Tibial nerve (tissue), 4 donors: ENCODE measurements at regions not wholly inside any gene's neighbourhood (a gene's known extent, or its start where the extent isn't known, plus 50 kb on each side); places are given as distances from the start of the nearest gene placed in this dataset.

Experiments
- DNase-seq, 2 donors: peaks; one replicate each; pipeline ENCODE4 v3.0.0-alpha.2; 2019; ENCODE audit warnings: low spot score in 2 of 2
- H3K27ac ChIP-seq, 4 donors: fragments of 200-600 bp; sonication (generic) in 3 of 4; one replicate each; pipeline ENCODE4 v1.5.1; 2017 to 2019; ENCODE audit warnings: mild to moderate bottlenecking in 1 of 4
- H3K27me3 ChIP-seq, 2 donors: fragments of 200-600 bp; sonication (generic) in 1 of 2; one replicate each; pipeline versions ENCODE4 v1.5.1 to v1.6.0; 2017 to 2019
- H3K36me3 ChIP-seq, 3 donors: fragments of 200-600 bp; sonication (generic); one replicate each; pipeline ENCODE4 v1.5.1; 2018 to 2019
- H3K4me1 ChIP-seq, 4 donors: fragments of 200-600 bp; sonication (generic) in 3 of 4; one replicate each; pipeline ENCODE4 v1.5.1; 2017 to 2019
- H3K4me3 ChIP-seq, 4 donors: fragments of 200-600 bp; sonication (generic) in 3 of 4; one replicate each; pipeline ENCODE4 v1.5.1; 2017 to 2019; ENCODE audit warnings: mild to moderate bottlenecking in 1 of 4, moderate library complexity in 1 of 4
- H3K9me3 ChIP-seq, 4 donors: fragments of 200-600 bp; sonication (generic) in 3 of 4; one replicate each; pipeline ENCODE4 v1.5.1; 2017 to 2019
- EP300 ChIP-seq, 2 donors: sonication (generic); formaldehyde crosslinking; IDR thresholded peaks; one replicate each; pipeline ENCODE4 v1.6.1; 2017; ENCODE audit warnings: antibody characterized with exemption in 2 of 2, mild to moderate bottlenecking in 1 of 2
- POLR2A ChIP-seq, 2 donors: fragments of 450-650 bp; IDR thresholded peaks; one replicate each; pipeline ENCODE4 v1.6.1; 2017; ENCODE audit warnings: antibody characterized with exemption in 2 of 2, mild to moderate bottlenecking in 2 of 2, moderate library complexity in 2 of 2
- WGBS, 2 donors: methylation state at CpG; one replicate each; pipeline ENCODE4 v1.1.5; 2018; 5-methylcytosine and 5-hydroxymethylcytosine counted together
- TF ChIP-seq, protein P1 (sequence below), 5 experiments: fragments of 200-600 bp in 3 of 5; fragments of 450-650 bp in 2 of 5; sonication (generic) in 3 of 5; IDR thresholded peaks; one replicate each; pipeline ENCODE4 v1.5.1; 2016 to 2019; ENCODE audit warnings: antibody characterized with exemption in 5 of 5, mild to moderate bottlenecking in 3 of 5, moderate library complexity in 2 of 5

- H3K27me3 ChIP-seq, result no peaks in the 10 kb centered on the region
- H3K36me3 ChIP-seq, result no peaks in the 10 kb centered on the region
- no peaks in the 10 kb centered on the region for H3K9me3 ChIP-seq
- H3K4me3 ChIP-seq, result no peak overlapping the region
- WGBS, 2 donors, result 78 to 85% methylated on average over 3 of the region's 3 CpGs
- DNase-seq, result no peak
- no peaks in the 10 kb centered on the region for H3K4me1 ChIP-seq
- H3K27ac ChIP-seq, result no peak overlapping the region
- TF ChIP-seq, protein P1, sequence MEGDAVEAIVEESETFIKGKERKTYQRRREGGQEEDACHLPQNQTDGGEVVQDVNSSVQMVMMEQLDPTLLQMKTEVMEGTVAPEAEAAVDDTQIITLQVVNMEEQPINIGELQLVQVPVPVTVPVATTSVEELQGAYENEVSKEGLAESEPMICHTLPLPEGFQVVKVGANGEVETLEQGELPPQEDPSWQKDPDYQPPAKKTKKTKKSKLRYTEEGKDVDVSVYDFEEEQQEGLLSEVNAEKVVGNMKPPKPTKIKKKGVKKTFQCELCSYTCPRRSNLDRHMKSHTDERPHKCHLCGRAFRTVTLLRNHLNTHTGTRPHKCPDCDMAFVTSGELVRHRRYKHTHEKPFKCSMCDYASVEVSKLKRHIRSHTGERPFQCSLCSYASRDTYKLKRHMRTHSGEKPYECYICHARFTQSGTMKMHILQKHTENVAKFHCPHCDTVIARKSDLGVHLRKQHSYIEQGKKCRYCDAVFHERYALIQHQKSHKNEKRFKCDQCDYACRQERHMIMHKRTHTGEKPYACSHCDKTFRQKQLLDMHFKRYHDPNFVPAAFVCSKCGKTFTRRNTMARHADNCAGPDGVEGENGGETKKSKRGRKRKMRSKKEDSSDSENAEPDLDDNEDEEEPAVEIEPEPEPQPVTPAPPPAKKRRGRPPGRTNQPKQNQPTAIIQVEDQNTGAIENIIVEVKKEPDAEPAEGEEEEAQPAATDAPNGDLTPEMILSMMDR (IDR thresholded peaks at IDR 0.05), result no peak
- TF ChIP-seq POLR2A (IDR thresholded peaks at IDR 0.05) (no peak), EP300 (IDR thresholded peaks at IDR 0.05) (no peak)
Observed at GRCh38 chr2:40540026-40540425, 88.1 kb upstream of the SLC8A1 start.

DNA sequence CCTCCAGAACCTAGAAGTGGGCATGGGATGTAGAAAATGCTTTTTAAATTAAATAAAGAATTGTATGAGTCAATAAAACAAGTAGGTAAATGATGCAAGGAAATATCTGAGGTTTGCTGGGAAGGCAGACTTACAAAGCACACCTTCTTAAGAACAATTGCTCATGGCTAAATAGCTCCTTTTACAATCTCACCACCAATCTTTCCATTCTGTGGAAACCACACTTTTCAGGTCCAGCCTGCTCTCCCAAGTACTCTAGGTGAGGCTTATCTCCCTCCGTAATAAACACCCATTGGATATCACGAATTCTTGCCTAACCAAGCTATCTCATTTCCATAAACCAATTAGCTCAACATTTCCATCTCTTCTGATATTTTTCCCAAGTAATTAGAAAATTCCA is 91.5 kb upstream of the SLC8A1 start:
- Histone ChIP-seq H3K27me3 (no peaks in the 10 kb centered on the region), H3K4me3 (no peak overlapping the region), H3K36me3 (no peaks in the 10 kb centered on the region), H3K4me1 (no peaks in the 10 kb centered on the region), H3K27ac (no peak overlapping the region), H3K9me3 (no peaks in the 10 kb centered on the region)
- TF ChIP-seq, protein P1 (IDR thresholded peaks at IDR 0.05), result no peak
- TF ChIP-seq EP300 (IDR thresholded peaks at IDR 0.05) (no peak), POLR2A (IDR thresholded peaks at IDR 0.05) (no peak)
- 90 to 97% methylated on average over 2 of the region's 2 CpGs for WGBS, 2 donors
- no peak for DNase-seq

- H3K9me3 ChIP-seq, result no peaks in the 10 kb centered on the region
- no peak overlapping the region for H3K4me3 ChIP-seq
- no peak overlapping the region for H3K27ac ChIP-seq
- H3K36me3 ChIP-seq, result no peaks in the 10 kb centered on the region
- TF ChIP-seq, protein P1 (IDR thresholded peaks at IDR 0.05), result no peak
- no peak for TF ChIP-seq EP300 (IDR thresholded peaks at IDR 0.05)
- no peak for TF ChIP-seq POLR2A (IDR thresholded peaks at IDR 0.05)
- 68 to 84% methylated on average over 3 of the region's 3 CpGs for WGBS, 2 donors
- H3K4me1 ChIP-seq, result no peaks in the 10 kb centered on the region
- H3K27me3 ChIP-seq, result no peaks in the 10 kb centered on the region
- DNase-seq, result no peak
Observed at GRCh38 chr2:40544072-40544471, 92.2 kb upstream of the SLC8A1 start.

DNA sequence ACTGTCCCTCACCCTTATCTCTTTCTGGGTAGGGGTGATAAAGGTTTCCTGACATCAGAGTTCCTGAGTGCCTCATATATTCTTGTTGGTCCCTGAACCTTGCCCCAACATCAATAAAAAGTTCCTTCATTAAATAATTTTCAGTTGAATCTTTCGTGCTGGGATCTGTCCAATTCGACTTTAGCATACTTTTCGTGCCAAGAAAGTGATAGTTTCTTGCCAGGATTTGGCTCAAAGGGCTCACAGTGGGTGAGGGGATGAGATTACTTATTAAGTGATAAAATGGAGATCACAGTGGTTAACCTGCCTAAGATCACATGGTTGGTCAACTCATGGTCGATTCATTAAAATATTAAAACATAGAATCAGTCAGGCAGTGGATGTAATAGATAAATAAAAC is 93.8 kb upstream of the SLC8A1 start:
- 78 to 83% methylated on average over 4 of the region's 4 CpGs for WGBS, 2 donors
- H3K36me3 ChIP-seq, result no peaks in the 10 kb centered on the region
- TF ChIP-seq, protein P1 (IDR thresholded peaks at IDR 0.05), result no peak
- H3K9me3 ChIP-seq, result no peaks in the 10 kb centered on the region
- H3K4me3 ChIP-seq, result no peak overlapping the region
- DNase-seq, result no peak
- H3K27me3 ChIP-seq, result no peaks in the 10 kb centered on the region
- no peaks in the 10 kb centered on the region for H3K4me1 ChIP-seq
- H3K27ac ChIP-seq, result no peak overlapping the region

DNA sequence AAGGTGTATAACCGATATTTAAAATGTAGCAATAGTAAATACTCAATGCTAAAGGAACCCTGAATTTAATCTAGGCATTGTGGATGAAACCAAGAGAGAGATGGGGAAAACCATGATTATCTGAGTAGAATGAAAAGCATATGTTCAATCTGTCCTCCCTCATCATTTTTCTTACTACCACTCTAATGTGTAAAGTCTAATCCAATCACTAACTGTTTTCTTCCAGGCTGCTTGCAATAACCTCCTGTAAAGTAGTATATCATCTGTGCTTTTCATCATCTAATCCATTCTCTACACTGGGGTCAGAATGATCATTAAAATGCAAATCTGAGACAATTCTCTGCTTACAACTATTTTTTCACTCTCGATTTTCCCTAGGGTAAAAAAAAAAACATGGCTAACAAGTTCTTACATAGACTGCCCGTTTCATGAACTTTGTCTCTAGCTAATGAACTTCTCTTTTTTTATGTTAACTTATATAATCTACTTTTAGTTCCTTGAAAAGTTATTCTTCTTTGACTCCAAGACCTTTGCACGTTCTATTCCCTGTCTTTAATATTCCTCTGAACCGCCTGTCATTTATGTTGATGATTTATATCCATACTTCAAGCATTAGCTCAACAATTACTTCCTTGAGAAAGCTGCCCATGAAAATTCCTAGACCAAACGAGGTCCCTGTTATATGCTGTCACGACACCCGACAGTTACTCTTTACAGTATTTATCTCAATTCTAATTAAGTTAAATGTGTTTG is 94.7 kb upstream of the SLC8A1 start:
- no peak overlapping the region for H3K4me3 ChIP-seq
- H3K9me3 ChIP-seq, result no peaks in the 10 kb centered on the region
- H3K27me3 ChIP-seq, result no peaks in the 10 kb centered on the region
- H3K36me3 ChIP-seq, result no peaks in the 10 kb centered on the region
- no peaks in the 10 kb centered on the region for H3K4me1 ChIP-seq
- no peak for DNase-seq
- 36 to 45% methylated on average over 8 of the region's 8 CpGs for WGBS, 2 donors
- TF ChIP-seq, protein P1 (IDR thresholded peaks at IDR 0.05), result no peak
- TF ChIP-seq POLR2A (IDR thresholded peaks at IDR 0.05), result no peak
- TF ChIP-seq EP300 (IDR thresholded peaks at IDR 0.05), result no peak
- H3K27ac ChIP-seq, result no peak overlapping the region
